SK-N-SH (cell line): ENCODE measurements at regions not wholly inside any gene's neighbourhood (a gene's known extent, or its start where the extent isn't known, plus 50 kb on each side); places are given as distances from the start of the nearest gene placed in this dataset.

Source experiments
- CTCF ChIA-PET: fragments of 300-600, 350-600 bp; formaldehyde crosslinking; extraction: SDS; loops from one replicate; lab custom pipeline; 2021; lab: Yijun Ruan, JAX
- POLR2A ChIA-PET: fragments of 350-600 bp; sonication (Branson Sonifier 250); formaldehyde crosslinking; extraction: SDS; loops from one replicate; lab custom pipeline; 2020; ENCODE audit warnings: antibody characterized with exemption, inconsistent platforms; lab: Yijun Ruan, JAX
- DNase-seq: peaks from one replicate; pipeline ENCODE4 v3.0.0; 2012
- H2AFZ ChIP-seq: fragments of 200-600 bp; sonication (generic); 2 replicates; pipeline ENCODE4 v1.8.1; 2016; ENCODE audit warnings: antibody characterized with exemption, mild to moderate bottlenecking, low read depth
- H3F3A ChIP-seq: fragments of 200-600 bp; sonication (generic); replicated peaks from 2 replicates; pipeline ENCODE3; 2016; ENCODE audit warnings: antibody characterized with exemption, mild to moderate bottlenecking; ENCODE audit not compliant: insufficient read depth
- H3K27ac ChIP-seq, 2 experiments: fragments of 200-500 bp in 1 of 2; fragments of 200-600 bp in 1 of 2; sonication (Bioruptor generic) in 1 of 2; sonication (generic), shearing (Covaris generic) in 1 of 2; 2 replicates each; pipeline versions ENCODE4 v1.5.1 to v1.6.1; 2014 to 2016; ENCODE audit warnings: low read depth in 2 of 2, inconsistent platforms in 1 of 2, low read length in 1 of 2, mild to moderate bottlenecking in 1 of 2, mixed read lengths in 1 of 2
- H3K27me3 ChIP-seq: fragments of 200-600 bp; sonication (generic), shearing (Covaris generic); 2 replicates; pipeline ENCODE4 v1.6.1; 2016; ENCODE audit warnings: mixed run types; ENCODE audit not compliant: insufficient read depth
- H3K36me3 ChIP-seq, 2 experiments: fragments of 200-500 bp in 1 of 2; fragments of 200-600 bp in 1 of 2; sonication (Bioruptor generic) in 1 of 2; sonication (generic) in 1 of 2; replicated peaks in 1 of 2; 2 replicates each; pipeline versions ENCODE3 to v1.5.1; 2014 to 2016; ENCODE audit warnings: low read length in 1 of 2, mild to moderate bottlenecking in 1 of 2; ENCODE audit not compliant: insufficient read depth in 2 of 2, control insufficient read depth in 1 of 2
- H3K4me1 ChIP-seq, 2 experiments: fragments of 200-500 bp in 1 of 2; fragments of 200-600 bp in 1 of 2; sonication (Bioruptor generic) in 1 of 2; sonication (generic), shearing (Covaris generic) in 1 of 2; 2 replicates each; pipeline versions ENCODE4 v1.5.1 to v1.6.1; 2014 to 2016; ENCODE audit warnings: low read depth in 1 of 2, low read length in 1 of 2, mixed run types in 1 of 2; ENCODE audit not compliant: insufficient read depth in 2 of 2, control insufficient read depth in 1 of 2
- H3K4me2 ChIP-seq: fragments of 200-600 bp; sonication (generic), shearing (Covaris generic); 2 replicates; pipeline ENCODE4 v1.6.1; 2017; ENCODE audit warnings: mixed run types
- H3K4me3 ChIP-seq, 2 experiments: fragments of 200-500 bp in 1 of 2; fragments of 200-600 bp in 1 of 2; sonication (Bioruptor generic) in 1 of 2; sonication (generic), shearing (Covaris generic) in 1 of 2; 2 replicates each; pipeline versions ENCODE4 v1.5.1 to v1.8.1; 2014 to 2016; ENCODE audit warnings: low read depth in 2 of 2, inconsistent platforms in 1 of 2, low read length in 1 of 2, mild to moderate bottlenecking in 1 of 2, mixed read lengths in 1 of 2, moderate library complexity in 1 of 2
- H3K79me2 ChIP-seq: fragments of 200-600 bp; sonication (generic); 2 replicates; pipeline ENCODE4 v1.8.1; 2017; ENCODE audit warnings: mild to moderate bottlenecking; ENCODE audit not compliant: insufficient read depth
- H3K9ac ChIP-seq: fragments of 200-600 bp; sonication (generic); 2 replicates; pipeline ENCODE4 v1.6.1; 2017; ENCODE audit warnings: mixed run types
- H3K9me2 ChIP-seq: fragments of 200-600 bp; sonication (generic); 2 replicates; pipeline ENCODE4 v1.6.1; 2017; ENCODE audit warnings: mixed run types
- H3K9me3 ChIP-seq: fragments of 200-600 bp; sonication (generic); 2 replicates; pipeline ENCODE4 v1.6.1; 2017; ENCODE audit warnings: mixed run types, mild to moderate bottlenecking, moderate library complexity
- H4K20me1 ChIP-seq: fragments of 200-600 bp; sonication (generic); 2 replicates; pipeline ENCODE4 v1.6.1; 2017; ENCODE audit warnings: mild to moderate bottlenecking, mixed run types; ENCODE audit not compliant: insufficient read depth
- EZH2phosphoT487 ChIP-seq: fragments of 200-600 bp; sonication (generic); IDR thresholded peaks from 2 replicates; pipeline ENCODE4 v1.6.1; 2017; ENCODE audit warnings: low read depth, mixed run types, mild to moderate bottlenecking, antibody characterized with exemption, moderate library complexity, borderline replicate concordance
- FOSL2 ChIP-seq: IDR thresholded peaks from 2 replicates; pipeline ENCODE4 v1.4.0; 2012; ENCODE audit warnings: low read depth, mild to moderate bottlenecking, moderate library complexity, borderline replicate concordance
- FOXM1 ChIP-seq: IDR thresholded peaks from 2 replicates; pipeline ENCODE4 v1.4.0; 2012; ENCODE audit warnings: low read depth, mild to moderate bottlenecking
- MEF2A ChIP-seq: IDR thresholded peaks from 2 replicates; pipeline ENCODE4 v1.4.0; 2012; ENCODE audit warnings: low read depth, borderline replicate concordance
- NFIC ChIP-seq: IDR thresholded peaks from 2 replicates; pipeline ENCODE4 v1.4.0; 2012; ENCODE audit warnings: borderline replicate concordance
- NRF1 ChIP-seq: IDR thresholded peaks from 2 replicates; pipeline ENCODE4 v1.6.1; 2012; ENCODE audit warnings: low read depth, mild to moderate bottlenecking, low read length
- POLR2AphosphoS5 ChIP-seq: IDR thresholded peaks from 2 replicates; pipeline ENCODE4 v1.6.1; 2012; ENCODE audit warnings: low read depth, low read length
- RCOR1 ChIP-seq: fragments of 150-350 bp; IDR thresholded peaks from 2 replicates; pipeline ENCODE4 v1.6.1; 2017; ENCODE audit warnings: antibody characterized with exemption, low read length
- RFX5 ChIP-seq: IDR thresholded peaks from 2 replicates; pipeline ENCODE4 v1.6.1; 2012; ENCODE audit warnings: mild to moderate bottlenecking, improper control_type of control experiment, low read length
- RXRA ChIP-seq: IDR thresholded peaks from 2 replicates; pipeline ENCODE4 v1.4.0; 2012; ENCODE audit warnings: low read depth, mild to moderate bottlenecking, borderline replicate concordance
- SIN3A ChIP-seq: IDR thresholded peaks from 2 replicates; pipeline ENCODE4 v1.6.1; 2012; ENCODE audit warnings: low read depth, mild to moderate bottlenecking, low read length, moderate library complexity, borderline replicate concordance
- TEAD4 ChIP-seq: IDR thresholded peaks from 2 replicates; pipeline ENCODE4 v1.4.0; 2012; ENCODE audit warnings: mild to moderate bottlenecking, borderline replicate concordance; ENCODE audit not compliant: insufficient read depth
- YY1 ChIP-seq: IDR thresholded peaks from 2 replicates; pipeline ENCODE4 v1.4.0; 2012; ENCODE audit warnings: low read depth, mild to moderate bottlenecking
- WGBS: methylation state at CpG from one replicate; pipeline ENCODE4 v1.1.6; 2017; ENCODE audit warnings: low lambda C conversion rate; 5-methylcytosine and 5-hydroxymethylcytosine counted together
- TF ChIP-seq, protein P1 (sequence below): IDR thresholded peaks from 2 replicates; pipeline ENCODE4 v1.4.0; 2012; ENCODE audit warnings: low read depth, borderline replicate concordance
- TF ChIP-seq, protein P2 (sequence below): fragments of 200-600 bp; sonication (generic); IDR thresholded peaks from 2 replicates; pipeline ENCODE4 v1.6.1; 2017; ENCODE audit warnings: antibody characterized with exemption, mild to moderate bottlenecking, moderate library complexity
- TF ChIP-seq, protein P3 (sequence below): IDR thresholded peaks from 2 replicates; pipeline ENCODE4 v1.4.0; 2012; ENCODE audit warnings: low read depth, borderline replicate concordance

DNA sequence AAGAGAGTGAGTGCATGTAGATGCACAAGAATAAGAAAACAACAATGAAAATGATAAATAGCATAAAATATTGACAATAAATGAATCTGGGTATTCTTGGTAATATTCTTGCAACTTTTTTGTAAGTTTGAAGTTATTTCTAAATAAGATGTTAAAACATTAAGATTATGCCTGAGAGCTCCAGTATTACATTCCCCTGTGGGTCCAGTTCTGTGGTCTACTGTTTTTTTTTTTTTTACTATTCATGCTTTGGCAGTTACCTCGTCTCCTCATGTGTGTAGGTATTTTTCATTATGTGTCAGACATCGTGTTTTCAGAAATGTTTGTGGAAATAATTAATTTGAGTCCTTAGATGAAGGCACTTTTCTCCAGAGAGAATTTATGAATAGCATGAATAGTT is 386.2 kb downstream of the AACS start (continued):
- TF ChIP-seq, protein P1, sequence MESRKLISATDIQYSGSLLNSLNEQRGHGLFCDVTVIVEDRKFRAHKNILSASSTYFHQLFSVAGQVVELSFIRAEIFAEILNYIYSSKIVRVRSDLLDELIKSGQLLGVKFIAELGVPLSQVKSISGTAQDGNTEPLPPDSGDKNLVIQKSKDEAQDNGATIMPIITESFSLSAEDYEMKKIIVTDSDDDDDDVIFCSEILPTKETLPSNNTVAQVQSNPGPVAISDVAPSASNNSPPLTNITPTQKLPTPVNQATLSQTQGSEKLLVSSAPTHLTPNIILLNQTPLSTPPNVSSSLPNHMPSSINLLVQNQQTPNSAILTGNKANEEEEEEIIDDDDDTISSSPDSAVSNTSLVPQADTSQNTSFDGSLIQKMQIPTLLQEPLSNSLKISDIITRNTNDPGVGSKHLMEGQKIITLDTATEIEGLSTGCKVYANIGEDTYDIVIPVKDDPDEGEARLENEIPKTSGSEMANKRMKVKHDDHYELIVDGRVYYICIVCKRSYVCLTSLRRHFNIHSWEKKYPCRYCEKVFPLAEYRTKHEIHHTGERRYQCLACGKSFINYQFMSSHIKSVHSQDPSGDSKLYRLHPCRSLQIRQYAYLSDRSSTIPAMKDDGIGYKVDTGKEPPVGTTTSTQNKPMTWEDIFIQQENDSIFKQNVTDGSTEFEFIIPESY, result no peak
- no peak for TF ChIP-seq MEF2A

DNA sequence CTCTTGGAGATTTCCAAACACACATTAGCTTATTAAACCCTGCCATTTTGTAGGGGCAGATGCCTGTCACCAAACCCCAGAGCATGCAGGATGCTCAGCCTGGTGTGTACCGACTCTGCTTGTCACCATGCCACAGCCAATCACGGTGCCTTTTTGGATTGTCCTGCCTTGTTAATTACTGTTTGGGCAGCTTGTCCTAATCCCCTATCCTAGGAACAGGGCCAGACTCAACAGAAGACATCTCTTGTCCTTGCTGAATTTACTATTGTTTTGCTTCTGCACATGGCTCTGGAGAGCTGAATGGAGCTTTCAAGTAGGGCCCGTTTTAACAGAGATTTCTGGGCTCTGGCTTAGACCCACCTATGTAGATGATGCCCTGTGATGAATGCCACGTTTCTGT is 388.5 kb downstream of the AACS start:
- Histone ChIP-seq H3K27ac (no peak overlapping the region), H3K9me2 (no peaks in the 10 kb centered on the region; the same call in 1 of the 2 replicates), H3K9ac (no peak overlapping the region), H3K4me3 (no peak overlapping the region), H3K27me3 (no peaks in the 10 kb centered on the region), H3K4me2 (no peak overlapping the region), H3K9me3 (peaks cover 4% of the 10 kb centered on the region; the same call in 1 of the 2 replicates), H3K4me1 (no peaks in the 10 kb centered on the region), H4K20me1 (no peaks in the 10 kb centered on the region), H2AFZ (no peak overlapping the region), H3K79me2 (no peaks in the 10 kb centered on the region)
- POLR2A ChIA-PET, result no interaction called here
- no peak for DNase-seq
- 0% methylated on average over 4 of the region's 4 CpGs for WGBS
- TF ChIP-seq RXRA (no peak), SIN3A (no peak), FOXM1 (no peak)
- TF ChIP-seq, protein P1, result no peak
- TF ChIP-seq, protein P2, sequence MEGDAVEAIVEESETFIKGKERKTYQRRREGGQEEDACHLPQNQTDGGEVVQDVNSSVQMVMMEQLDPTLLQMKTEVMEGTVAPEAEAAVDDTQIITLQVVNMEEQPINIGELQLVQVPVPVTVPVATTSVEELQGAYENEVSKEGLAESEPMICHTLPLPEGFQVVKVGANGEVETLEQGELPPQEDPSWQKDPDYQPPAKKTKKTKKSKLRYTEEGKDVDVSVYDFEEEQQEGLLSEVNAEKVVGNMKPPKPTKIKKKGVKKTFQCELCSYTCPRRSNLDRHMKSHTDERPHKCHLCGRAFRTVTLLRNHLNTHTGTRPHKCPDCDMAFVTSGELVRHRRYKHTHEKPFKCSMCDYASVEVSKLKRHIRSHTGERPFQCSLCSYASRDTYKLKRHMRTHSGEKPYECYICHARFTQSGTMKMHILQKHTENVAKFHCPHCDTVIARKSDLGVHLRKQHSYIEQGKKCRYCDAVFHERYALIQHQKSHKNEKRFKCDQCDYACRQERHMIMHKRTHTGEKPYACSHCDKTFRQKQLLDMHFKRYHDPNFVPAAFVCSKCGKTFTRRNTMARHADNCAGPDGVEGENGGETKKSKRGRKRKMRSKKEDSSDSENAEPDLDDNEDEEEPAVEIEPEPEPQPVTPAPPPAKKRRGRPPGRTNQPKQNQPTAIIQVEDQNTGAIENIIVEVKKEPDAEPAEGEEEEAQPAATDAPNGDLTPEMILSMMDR, result no peak
- TF ChIP-seq, all 33 proteins: peak for 0
- Histone ChIP-seq H3F3A (no peaks in the 10 kb centered on the region), H3K36me3 (no peaks in the 10 kb centered on the region)
- CTCF ChIA-PET, result no interaction called here

DNA sequence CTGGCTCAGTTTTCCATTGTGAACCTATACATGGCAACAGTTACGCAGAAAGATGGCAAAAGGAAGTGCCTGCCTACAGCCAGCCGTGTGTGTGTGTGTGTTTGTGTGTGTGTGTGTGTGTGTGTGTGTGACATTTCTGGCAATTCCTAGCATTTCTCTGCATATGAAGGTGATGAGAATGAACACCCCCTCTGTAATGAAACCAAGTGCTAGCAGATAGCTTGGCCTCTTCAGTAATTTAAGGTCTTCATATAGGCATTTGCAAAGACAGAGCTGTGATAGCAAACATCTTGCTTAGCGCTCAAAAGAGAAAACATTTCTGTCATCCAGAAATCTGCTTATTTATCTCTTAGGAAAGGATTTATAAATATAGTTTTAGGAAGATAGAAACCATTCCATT is 389.1 kb downstream of the AACS start:
- TF ChIP-seq EZH2phosphoT487 (no peak), RFX5 (no peak), TEAD4 (no peak), POLR2AphosphoS5 (no peak), FOSL2 (no peak), YY1 (no peak), RCOR1 (no peak), NFIC (no peak), NRF1 (no peak), RXRA (no peak)
- TF ChIP-seq, protein P3, sequence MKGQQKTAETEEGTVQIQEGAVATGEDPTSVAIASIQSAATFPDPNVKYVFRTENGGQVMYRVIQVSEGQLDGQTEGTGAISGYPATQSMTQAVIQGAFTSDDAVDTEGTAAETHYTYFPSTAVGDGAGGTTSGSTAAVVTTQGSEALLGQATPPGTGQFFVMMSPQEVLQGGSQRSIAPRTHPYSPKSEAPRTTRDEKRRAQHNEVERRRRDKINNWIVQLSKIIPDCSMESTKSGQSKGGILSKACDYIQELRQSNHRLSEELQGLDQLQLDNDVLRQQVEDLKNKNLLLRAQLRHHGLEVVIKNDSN, result no peak
- POLR2A ChIA-PET, result interaction anchor here (0.6 kb wide), 1 partner anchor 11 kb away, joined by 3 read pairs; no protein-coding TSS in a partner anchor
- H3K79me2 ChIP-seq, result no peaks in the 10 kb centered on the region
- H3K4me3 ChIP-seq, result no peak overlapping the region
- no peak overlapping the region for H3K9ac ChIP-seq
- H3K27ac ChIP-seq, result no peak overlapping the region
- no peaks in the 10 kb centered on the region for H3F3A ChIP-seq
- no peaks in the 10 kb centered on the region for H3K27me3 ChIP-seq
- H3K9me3 ChIP-seq, result peaks cover 2% of the 10 kb centered on the region; the same call in 1 of the 2 replicates
- no peaks in the 10 kb centered on the region; the same call in 1 of the 2 replicates for H3K9me2 ChIP-seq
- no peak for DNase-seq
- WGBS, result 23% methylated on average over 3 of the region's 3 CpGs
- no peak overlapping the region for H2AFZ ChIP-seq
- H4K20me1 ChIP-seq, result no peaks in the 10 kb centered on the region
- CTCF ChIA-PET, result no interaction called here
- no peaks in the 10 kb centered on the region for H3K36me3 ChIP-seq
- no peak overlapping the region for H3K4me2 ChIP-seq
- no peaks in the 10 kb centered on the region for H3K4me1 ChIP-seq
